HepG2 (cell line): ENCODE measurements at regions not wholly inside any gene's neighbourhood (a gene's known extent, or its start where the extent isn't known, plus 50 kb on each side); places are given as distances from the start of the nearest gene placed in this dataset.

Experiments
- ATAC-seq: fragments of 200-7000 bp; cut with Tn5 transposase; 3 replicates; pipeline ENCODE4 v1.9.1; 2020; ENCODE audit warnings: mild to moderate bottlenecking, moderate library complexity
- BruUV-seq: library from RNA; stranded (reverse); fragments of 400-500 nt; replicated peaks from 2 replicates; lab custom pipeline; 2021; lab: Mats Ljungman, UMichigan
- CTCF ChIA-PET: fragments of 300-600 bp; formaldehyde crosslinking; extraction: SDS; loops from one replicate; lab custom pipeline; 2021; ENCODE audit warnings: low total read pairs, inconsistent platforms, low intra/inter-chr PET ratio; lab: Yijun Ruan, JAX
- POLR2A ChIA-PET: fragments of 350-600 bp; sonication (Branson Sonifier 250); formaldehyde crosslinking; loops from one replicate; lab custom pipeline; 2020; ENCODE audit warnings: antibody characterized with exemption, inconsistent platforms; lab: Yijun Ruan, JAX
- DNase-seq: peaks from one replicate; pipeline ENCODE4 v3.0.0-alpha.2; 2015; ENCODE audit warnings: low spot score
- FAIRE-seq: peaks from 3 replicates; lab custom pipeline; 2011; peaks lifted over from hg19 to GRCh38; lab: Jason Lieb, UNC
- H2AFZ ChIP-seq: one replicate; pipeline ENCODE4 v1.6.1; 2011; ENCODE audit warnings: low read length, inconsistent platforms
- H3K27ac ChIP-seq: fragments of 300-600 bp; 3 replicates; pipeline ENCODE4 v1.8.0; 2011; ENCODE audit warnings: mixed run types, mild to moderate bottlenecking, mixed read lengths, low read length, inconsistent platforms; ENCODE audit not compliant: insufficient read depth; ENCODE audit errors: extremely low read length
- H3K27me3 ChIP-seq, 2 experiments: fragments of 200-600 bp in 1 of 2; 2 replicates in 1 of 2; 3 replicates in 1 of 2; pipeline versions ENCODE4 v1.6.0 to v1.8.0; 2011; ENCODE audit warnings: low read length in 2 of 2, mild to moderate bottlenecking in 2 of 2, moderate library complexity in 2 of 2, inconsistent platforms in 1 of 2; ENCODE audit not compliant: insufficient read depth in 2 of 2, control insufficient read depth in 1 of 2
- H3K36me3 ChIP-seq, 2 experiments: fragments of 200-600 bp in 1 of 2; replicated peaks in 1 of 2; 2 replicates in 1 of 2; 3 replicates in 1 of 2; pipeline versions ENCODE4 v1.5.1 to v1.8.0; 2011; ENCODE audit warnings: low read length in 2 of 2, inconsistent platforms in 1 of 2; ENCODE audit not compliant: insufficient read depth in 2 of 2, control insufficient read depth in 1 of 2
- H3K4me1 ChIP-seq: 2 replicates; pipeline ENCODE4 v1.5.1; 2012; ENCODE audit warnings: low read length, inconsistent platforms; ENCODE audit not compliant: insufficient read depth
- H3K4me2 ChIP-seq: 2 replicates; pipeline ENCODE4 v1.6.0; 2011; ENCODE audit warnings: low read depth, low read length, inconsistent platforms
- H3K4me3 ChIP-seq, 3 experiments: fragments of 200-600 bp in 1 of 3; sonication (generic), shearing (Covaris generic) in 1 of 3; replicated peaks in 1 of 3; 2 replicates each; pipeline ENCODE4 v1.5.1; 2011 to 2016; ENCODE audit warnings: low read length in 3 of 3, inconsistent platforms in 2 of 3, low read depth in 2 of 3, mild to moderate bottlenecking in 2 of 3, control low read depth in 1 of 3, mixed read lengths in 1 of 3; ENCODE audit not compliant: insufficient read depth in 1 of 3
- H3K79me2 ChIP-seq: one replicate; pipeline ENCODE4 v1.6.1; 2011; ENCODE audit warnings: low read length, inconsistent platforms; ENCODE audit not compliant: insufficient read depth
- H3K9ac ChIP-seq: 2 replicates; pipeline ENCODE4 v1.6.0; 2011; ENCODE audit warnings: mild to moderate bottlenecking, low read depth, low read length, inconsistent platforms; ENCODE audit not compliant: insufficient read depth
- H3K9me3 ChIP-seq: 2 replicates; pipeline ENCODE4 v1.5.1; 2012; ENCODE audit warnings: mild to moderate bottlenecking, low read length
- H4K20me1 ChIP-seq: 2 replicates; pipeline ENCODE4 v1.6.0; 2011; ENCODE audit warnings: inconsistent platforms, mild to moderate bottlenecking, low read length, moderate library complexity; ENCODE audit not compliant: insufficient read depth
- AGO2 ChIP-seq: fragments of 200-400 bp; formaldehyde crosslinking; optimal IDR thresholded peaks from 2 replicates; pipeline ENCODE3; 2017; ENCODE audit warnings: mild to moderate bottlenecking, low read depth, low read length, moderate library complexity
- CHD2 ChIP-seq: IDR thresholded peaks from 2 replicates; pipeline ENCODE4 v1.6.1; 2011; ENCODE audit warnings: low read depth, low read length, improper control_type of control experiment
- FOXC1 ChIP-seq: sonication (generic); formaldehyde crosslinking; IDR thresholded peaks from 2 replicates; pipeline ENCODE4 v1.8.0; 2022; ENCODE audit warnings: mild to moderate bottlenecking, missing genetic modification reagents, borderline replicate concordance
- GMEB1 ChIP-seq: sonication (generic); formaldehyde crosslinking; IDR thresholded peaks from 2 replicates; pipeline ENCODE4 v1.5.1; 2020; ENCODE audit warnings: missing genetic modification reagents, mild to moderate bottlenecking, borderline replicate concordance
- HDAC1 ChIP-seq: sonication (generic); formaldehyde crosslinking; IDR thresholded peaks from 2 replicates; pipeline ENCODE4 v1.5.1; 2020; ENCODE audit warnings: mild to moderate bottlenecking, missing genetic modification reagents
- KAT7 ChIP-seq: IDR thresholded peaks from 2 replicates; pipeline ENCODE4 v1.6.1; 2018; ENCODE audit warnings: borderline replicate concordance, missing compliant biosample characterization
- MAX ChIP-seq: IDR thresholded peaks from 2 replicates; pipeline ENCODE4 v1.6.1; 2012; ENCODE audit warnings: inconsistent platforms
- POGK ChIP-seq: sonication (generic); formaldehyde crosslinking; conservative IDR thresholded peaks from 2 replicates; pipeline ENCODE4 v1.8.0; 2022; ENCODE audit warnings: mild to moderate bottlenecking, moderate library complexity, missing genetic modification reagents
- SNAI1 ChIP-seq: sonication (generic); formaldehyde crosslinking; IDR thresholded peaks from 2 replicates; pipeline ENCODE4 v1.5.0; 2020; ENCODE audit warnings: mild to moderate bottlenecking, missing genetic modification reagents, borderline replicate concordance
- TBP ChIP-seq: sonication (generic); formaldehyde crosslinking; IDR thresholded peaks from 2 replicates; pipeline ENCODE4 v1.5.0; 2020; ENCODE audit warnings: missing genetic modification reagents
- U2AF2 ChIP-seq: fragments of 200-400 bp; formaldehyde crosslinking; IDR thresholded peaks from 2 replicates; pipeline ENCODE4 v1.6.1; 2017; ENCODE audit warnings: low read depth, mild to moderate bottlenecking, low read length
- WIZ ChIP-seq: sonication (generic); formaldehyde crosslinking; IDR thresholded peaks from 2 replicates; pipeline ENCODE4 v1.5.1; 2020; ENCODE audit warnings: mild to moderate bottlenecking, missing genetic modification reagents
- ZBED4 ChIP-seq: sonication (generic); formaldehyde crosslinking; IDR thresholded peaks from 2 replicates; pipeline ENCODE4 v1.4.0; 2020; ENCODE audit warnings: missing genetic modification reagents, borderline replicate concordance
- ZNF256 ChIP-seq: sonication (generic); formaldehyde crosslinking; conservative IDR thresholded peaks from 2 replicates; pipeline ENCODE4 v1.4.0; 2020; ENCODE audit warnings: missing genetic modification reagents
- ZNF280B ChIP-seq: sonication (generic); formaldehyde crosslinking; IDR thresholded peaks from 2 replicates; pipeline ENCODE4 v1.5.0; 2020; ENCODE audit warnings: missing genetic modification reagents, mild to moderate bottlenecking, borderline replicate concordance
- ZNF619 ChIP-seq: sonication (generic); formaldehyde crosslinking; IDR thresholded peaks from 2 replicates; pipeline ENCODE4 v1.4.0; 2020; ENCODE audit warnings: mild to moderate bottlenecking, missing genetic modification reagents
- WGBS: methylation state at CpG from one replicate; pipeline ENCODE4 v1.1.6; 2017; ENCODE audit warnings: low lambda C conversion rate; 5-methylcytosine and 5-hydroxymethylcytosine counted together
- in situ Hi-C: cut with HindIII; loops from 2 replicates; pipeline ENCODE4 v1.10.0; 2017; ENCODE audit warnings: low pct_unique_long_range_greater_than_20kb; ENCODE audit not compliant: extremely low pct_ligation_motif_present
- intact Hi-C: fragments of 100-400 bp; cut with micrococcal nuclease; formaldehyde crosslinking; loops from one replicate; pipeline ENCODE4 v1.10.0; 2022; ENCODE audit not compliant: unreplicated experiment

GRCh38 chr14:94922595-94923239 lies 152.8 kb upstream of the GSC start:
- Histone ChIP-seq H3K4me1 (no peaks in the 10 kb centered on the region), H3K9ac (no peak overlapping the region), H2AFZ (no peak overlapping the region), H3K79me2 (no peaks in the 10 kb centered on the region), H3K36me3 (no peaks in the 10 kb centered on the region), H3K9me3 (no peaks in the 10 kb centered on the region), H4K20me1 (no peaks in the 10 kb centered on the region), H3K27me3 (peaks cover 0 to 8% of the 10 kb centered on the region in 2 experiments; a peak in 1 of 5 replicates), H3K4me2 (no peak overlapping the region), H3K27ac (no peak overlapping the region), H3K4me3 (no peak overlapping the region)
- WGBS, result 69% methylated on average over 11 of the region's 11 CpGs
- ATAC-seq (no peak), FAIRE-seq (no peak), DNase-seq (no peak)
- intact Hi-C loops (no loop called here), in situ Hi-C loops (no loop called here)
- BruUV-seq, result no TSS peak
- ChIA-PET CTCF (no interaction called here), POLR2A (no interaction called here)
- no peak for TF ChIP-seq AGO2
- TF ChIP-seq MAX, result no peak
- TF ChIP-seq TBP (CRISPR knock-in tag), result no peak
- TF ChIP-seq U2AF2, result no peak
- no peak for TF ChIP-seq ZBED4 (CRISPR knock-in tag)
- no peak for TF ChIP-seq GMEB1
- TF ChIP-seq FOXC1, result no peak
- TF ChIP-seq ZNF280B (CRISPR knock-in tag), result no peak
- no peak for TF ChIP-seq POGK
- no peak for TF ChIP-seq ZNF256
- TF ChIP-seq WIZ (CRISPR knock-in tag), result no peak
- no peak for TF ChIP-seq ZNF619 (CRISPR knock-in tag)
- no peak for TF ChIP-seq KAT7
- TF ChIP-seq CHD2, result no peak
- TF ChIP-seq HDAC1, result no peak
- no peak for TF ChIP-seq SNAI1
